GM13977 (cell line): ENCODE measurements at regions not wholly inside any gene's neighbourhood (a gene's known extent, or its start where the extent isn't known, plus 50 kb on each side); places are given as distances from the start of the nearest gene placed in this dataset.

Source experiments
- DNase-seq: peaks from one replicate; pipeline ENCODE4 v3.0.0; 2012; ENCODE audit warnings: low spot score
- CTCF ChIP-seq: IDR thresholded peaks from 2 replicates; pipeline ENCODE4 v1.5.1; 2012; ENCODE audit warnings: mild to moderate bottlenecking, control low read depth; ENCODE audit not compliant: insufficient read depth; ENCODE audit errors: extremely low read depth, missing control alignments
- in situ Hi-C: fragments of 300-500 bp; cut with MboI; formaldehyde crosslinking; loops from one replicate; pipeline ENCODE4 v1.12.0; 2022; ENCODE audit warnings: low sequenced_read_pairs, low pct_unique_long_range_greater_than_20kb, mixed read lengths, inconsistent platforms; ENCODE audit not compliant: unreplicated experiment

- no peak for TF ChIP-seq CTCF
- no peak for DNase-seq
- in situ Hi-C loops: no loop called here
Measured at GRCh38 chr5:3654515-3654914, 58.9 kb downstream of the IRX1 start.

GRCh38 chr5:3656803-3657202, 61.2 kb downstream of the IRX1 start:
- DNase-seq: no peak
- no peak for TF ChIP-seq CTCF
- in situ Hi-C loops: no loop called here

- no peak for DNase-seq
- no peak for TF ChIP-seq CTCF
- in situ Hi-C loops: no loop called here
Measured at GRCh38 chr5:3657364-3658022, 61.9 kb downstream of the IRX1 start.

- TF ChIP-seq CTCF: no peak
- in situ Hi-C loops: no loop called here
Measured at GRCh38 chr5:3658929-3659328, 63.3 kb downstream of the IRX1 start.

GRCh38 chr5:3659907-3660306, 64.3 kb downstream of the IRX1 start:
- no peak for TF ChIP-seq CTCF
- DNase-seq: no peak
- in situ Hi-C loops: no loop called here

More at GRCh38 chr5:3658929-3659328, 63.3 kb downstream of the IRX1 start:
- no peak for DNase-seq

- TF ChIP-seq CTCF: no peak
- DNase-seq: no peak
- in situ Hi-C loops: no loop called here
Measured at GRCh38 chr5:3660630-3661029, 65.0 kb downstream of the IRX1 start.

- DNase-seq: no peak
- TF ChIP-seq CTCF: no peak
- in situ Hi-C loops: no loop called here
Measured at GRCh38 chr5:3661755-3662296, 66.2 kb downstream of the IRX1 start.
